ENCODE measurements at regions not wholly inside any gene's neighbourhood (a gene's known extent, or its start where the extent isn't known, plus 50 kb on each side); places are given as distances from the start of the nearest gene placed in this dataset.
A peak's percentile ranks its signal among the peaks of the same experiment; 100 is the strongest.

- H3K27me3 ChIP-seq (ENCODE audit: insufficient read depth, low read length, poor library complexity, severe bottlenecking): no peaks in the 10 kb centered on the region
- H3K4me1 ChIP-seq (ENCODE audit: insufficient read depth, low read length, poor library complexity, severe bottlenecking): peaks cover 4% of the 10 kb centered on the region
- no peak for TF ChIP-seq CTCF (conservative IDR thresholded peaks at IDR 0.05; ENCODE audit: low read length)
- TF ChIP-seq EZH2phosphoT487 (IDR thresholded peaks at IDR 0.05; ENCODE audit: borderline replicate concordance): no peak
- no peak overlapping the region for H2AFZ ChIP-seq (ENCODE audit: low read length)
- H4K20me1 ChIP-seq (ENCODE audit: insufficient read depth, low read length, poor library complexity, severe bottlenecking): peaks cover 26% of the 10 kb centered on the region
- H3K9ac ChIP-seq (ENCODE audit: low read depth, low read length, poor library complexity, severe bottlenecking): no peak overlapping the region
- H3F3A ChIP-seq (ENCODE audit: low read depth): no peaks in the 10 kb centered on the region
- H3K4me3 ChIP-seq (ENCODE audit: low read length, poor library complexity, severe bottlenecking): no peak overlapping the region
- H3K36me3 ChIP-seq (ENCODE audit: insufficient read depth, low read length): no peaks in the 10 kb centered on the region
- H3K9me2 ChIP-seq (replicated peaks; ENCODE audit: low read depth, low read length): no peaks in the 10 kb centered on the region
- H3K4me2 ChIP-seq (ENCODE audit: low read depth, low read length, poor library complexity, severe bottlenecking): peak overlapping the region; percentile 44
- H3K9me3 ChIP-seq (ENCODE audit: insufficient read depth, low read depth, low read length): no peaks in the 10 kb centered on the region
- peaks cover 96% of the 10 kb centered on the region for H3K79me2 ChIP-seq (ENCODE audit: insufficient read depth, low read length)
These were observed 344.2 kb upstream of the GRM7 start for GRCh38 chr3:6516694-6517093.

GRCh38 chr3:6518709-6519345 is 342.1 kb upstream of the GRM7 start:
- H3K4me3 ChIP-seq (ENCODE audit: low read length, poor library complexity, severe bottlenecking): no peak overlapping the region
- H3K9me3 ChIP-seq (ENCODE audit: insufficient read depth, low read depth, low read length): no peaks in the 10 kb centered on the region
- no peak overlapping the region for H2AFZ ChIP-seq (ENCODE audit: low read length)
- H3K9me2 ChIP-seq (replicated peaks; ENCODE audit: low read depth, low read length): no peaks in the 10 kb centered on the region
- H3K4me1 ChIP-seq (ENCODE audit: insufficient read depth, low read length, poor library complexity, severe bottlenecking): peaks cover 6% of the 10 kb centered on the region
- no peaks in the 10 kb centered on the region for H3K36me3 ChIP-seq (ENCODE audit: insufficient read depth, low read length)
- peaks cover 36% of the 10 kb centered on the region for H4K20me1 ChIP-seq (ENCODE audit: insufficient read depth, low read length, poor library complexity, severe bottlenecking)
- TF ChIP-seq CTCF (conservative IDR thresholded peaks at IDR 0.05; ENCODE audit: low read length): no peak
- no peak for TF ChIP-seq EZH2phosphoT487 (IDR thresholded peaks at IDR 0.05; ENCODE audit: borderline replicate concordance)
- H3K9ac ChIP-seq (ENCODE audit: low read depth, low read length, poor library complexity, severe bottlenecking): no peak overlapping the region
- H3K27me3 ChIP-seq (ENCODE audit: insufficient read depth, low read length, poor library complexity, severe bottlenecking): no peaks in the 10 kb centered on the region
- no peak overlapping the region for H3K4me2 ChIP-seq (ENCODE audit: low read depth, low read length, poor library complexity, severe bottlenecking)
- H3F3A ChIP-seq (ENCODE audit: low read depth): no peaks in the 10 kb centered on the region
- peaks cover 98% of the 10 kb centered on the region for H3K79me2 ChIP-seq (ENCODE audit: insufficient read depth, low read length)

- H2AFZ ChIP-seq (ENCODE audit: low read length): no peak overlapping the region
- H3F3A ChIP-seq (ENCODE audit: low read depth): no peaks in the 10 kb centered on the region
- H3K4me2 ChIP-seq (ENCODE audit: low read depth, low read length, poor library complexity, severe bottlenecking): no peak overlapping the region
- H3K27me3 ChIP-seq (ENCODE audit: insufficient read depth, low read length, poor library complexity, severe bottlenecking): no peaks in the 10 kb centered on the region
- H3K4me1 ChIP-seq (ENCODE audit: insufficient read depth, low read length, poor library complexity, severe bottlenecking): peaks cover 5% of the 10 kb centered on the region
- H3K4me3 ChIP-seq (ENCODE audit: low read length, poor library complexity, severe bottlenecking): no peak overlapping the region
- peaks cover 97% of the 10 kb centered on the region for H3K79me2 ChIP-seq (ENCODE audit: insufficient read depth, low read length)
- no peaks in the 10 kb centered on the region for H3K9me3 ChIP-seq (ENCODE audit: insufficient read depth, low read depth, low read length)
- H4K20me1 ChIP-seq (ENCODE audit: insufficient read depth, low read length, poor library complexity, severe bottlenecking): peaks cover 29% of the 10 kb centered on the region
- no peak overlapping the region for H3K9ac ChIP-seq (ENCODE audit: low read depth, low read length, poor library complexity, severe bottlenecking)
- H3K36me3 ChIP-seq (ENCODE audit: insufficient read depth, low read length): no peaks in the 10 kb centered on the region
- no peaks in the 10 kb centered on the region for H3K9me2 ChIP-seq (replicated peaks; ENCODE audit: low read depth, low read length)
- no peak for TF ChIP-seq CTCF (conservative IDR thresholded peaks at IDR 0.05; ENCODE audit: low read length)
- no peak for TF ChIP-seq EZH2phosphoT487 (IDR thresholded peaks at IDR 0.05; ENCODE audit: borderline replicate concordance)
These were observed 339.4 kb upstream of the GRM7 start for GRCh38 chr3:6521369-6522113.

Data from Loucy (cell line).